Ishikawa (cell line): ENCODE measurements at regions not wholly inside any gene's neighbourhood (a gene's known extent, or its start where the extent isn't known, plus 50 kb on each side); places are given as distances from the start of the nearest gene placed in this dataset.

Experiments used
- CEBPB ChIP-seq: IDR thresholded peaks from 2 replicates; pipeline ENCODE4 v1.6.1; 2012
- CREB1 ChIP-seq: IDR thresholded peaks from 2 replicates; pipeline ENCODE4 v1.6.1; 2012; ENCODE audit warnings: low read depth
- EP300 ChIP-seq: IDR thresholded peaks from 2 replicates; pipeline ENCODE4 v1.6.1; 2012; ENCODE audit warnings: borderline replicate concordance
- MAX ChIP-seq: IDR thresholded peaks from 2 replicates; pipeline ENCODE4 v1.6.1; 2012
- RAD21 ChIP-seq: IDR thresholded peaks from 2 replicates; pipeline ENCODE4 v1.6.1; 2012; ENCODE audit warnings: low read depth
- TEAD4 ChIP-seq: IDR thresholded peaks from 2 replicates; pipeline ENCODE4 v1.6.1; 2012
- ZBTB7A ChIP-seq: IDR thresholded peaks from 2 replicates; pipeline ENCODE4 v1.6.1; 2012; ENCODE audit warnings: low read depth
- TF ChIP-seq, protein P1 (sequence below): IDR thresholded peaks from 2 replicates; pipeline ENCODE4 v1.6.1; 2012; ENCODE audit warnings: low read depth, mild to moderate bottlenecking

GRCh38 chr17:34486761-34487160 lies 92.6 kb upstream of the TMEM132E start:
- TF ChIP-seq MAX (no peak), RAD21 (no peak), EP300 (no peak), CREB1 (no peak), TEAD4 (no peak), CEBPB (no peak), ZBTB7A (no peak)
- TF ChIP-seq, protein P1, sequence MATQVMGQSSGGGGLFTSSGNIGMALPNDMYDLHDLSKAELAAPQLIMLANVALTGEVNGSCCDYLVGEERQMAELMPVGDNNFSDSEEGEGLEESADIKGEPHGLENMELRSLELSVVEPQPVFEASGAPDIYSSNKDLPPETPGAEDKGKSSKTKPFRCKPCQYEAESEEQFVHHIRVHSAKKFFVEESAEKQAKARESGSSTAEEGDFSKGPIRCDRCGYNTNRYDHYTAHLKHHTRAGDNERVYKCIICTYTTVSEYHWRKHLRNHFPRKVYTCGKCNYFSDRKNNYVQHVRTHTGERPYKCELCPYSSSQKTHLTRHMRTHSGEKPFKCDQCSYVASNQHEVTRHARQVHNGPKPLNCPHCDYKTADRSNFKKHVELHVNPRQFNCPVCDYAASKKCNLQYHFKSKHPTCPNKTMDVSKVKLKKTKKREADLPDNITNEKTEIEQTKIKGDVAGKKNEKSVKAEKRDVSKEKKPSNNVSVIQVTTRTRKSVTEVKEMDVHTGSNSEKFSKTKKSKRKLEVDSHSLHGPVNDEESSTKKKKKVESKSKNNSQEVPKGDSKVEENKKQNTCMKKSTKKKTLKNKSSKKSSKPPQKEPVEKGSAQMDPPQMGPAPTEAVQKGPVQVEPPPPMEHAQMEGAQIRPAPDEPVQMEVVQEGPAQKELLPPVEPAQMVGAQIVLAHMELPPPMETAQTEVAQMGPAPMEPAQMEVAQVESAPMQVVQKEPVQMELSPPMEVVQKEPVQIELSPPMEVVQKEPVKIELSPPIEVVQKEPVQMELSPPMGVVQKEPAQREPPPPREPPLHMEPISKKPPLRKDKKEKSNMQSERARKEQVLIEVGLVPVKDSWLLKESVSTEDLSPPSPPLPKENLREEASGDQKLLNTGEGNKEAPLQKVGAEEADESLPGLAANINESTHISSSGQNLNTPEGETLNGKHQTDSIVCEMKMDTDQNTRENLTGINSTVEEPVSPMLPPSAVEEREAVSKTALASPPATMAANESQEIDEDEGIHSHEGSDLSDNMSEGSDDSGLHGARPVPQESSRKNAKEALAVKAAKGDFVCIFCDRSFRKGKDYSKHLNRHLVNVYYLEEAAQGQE = no peak
